ENCODE measurements at regions not wholly inside any gene's neighbourhood (a gene's known extent, or its start where the extent isn't known, plus 50 kb on each side); places are given as distances from the start of the nearest gene placed in this dataset.

- peaks cover 6% of the 10 kb centered on the region for H3K9me3 ChIP-seq (ENCODE audit: control insufficient read depth, low read depth, low read length)
- TF ChIP-seq EZH2 (IDR thresholded peaks at IDR 0.05; ENCODE audit: low read length) (no peak), CTCF (optimal IDR thresholded peaks at IDR 0.05 in 1 of 3, IDR thresholded peaks at IDR 0.05 in 1 of 3, conservative IDR thresholded peaks at IDR 0.05 in 1 of 3; ENCODE audit: extremely low read depth in 1 of 3, insufficient read depth in 2 of 3, low read length in 3 of 3) (no peak)
Observed at GRCh38 chr2:234787114-234787513, 164.7 kb upstream of the SH3BP4 start.

GRCh38 chr2:234773764-234774409 lies 177.9 kb upstream of the SH3BP4 start:
- H3K27ac ChIP-seq (ENCODE audit: control insufficient read depth, insufficient read depth, low read length): no peak overlapping the region
- no peaks in the 10 kb centered on the region for H3K79me2 ChIP-seq (ENCODE audit: control insufficient read depth, insufficient read depth, low read length)
- H3K4me1 ChIP-seq (ENCODE audit: control insufficient read depth, extremely low read depth, insufficient read depth, low read length): no peaks in the 10 kb centered on the region
- no peak overlapping the region for H2AFZ ChIP-seq (ENCODE audit: control insufficient read depth, low read length)
- FAIRE-seq: no peak
- H3K36me3 ChIP-seq (ENCODE audit: control insufficient read depth in 2 of 2, extremely low read depth in 1 of 2, insufficient read depth in 2 of 2, low read length in 2 of 2): no peaks in the 10 kb centered on the region
- H3K4me3 ChIP-seq (ENCODE audit: control insufficient read depth in 2 of 3, extremely low read depth in 1 of 3, insufficient read depth in 2 of 3, low read depth in 1 of 3, low read length in 3 of 3): no peak overlapping the region
- no peak overlapping the region for H3K4me2 ChIP-seq (ENCODE audit: control insufficient read depth, extremely low read depth, insufficient read depth, low read depth, low read length)
- H3K9me3 ChIP-seq (ENCODE audit: control insufficient read depth, low read depth, low read length): no peaks in the 10 kb centered on the region
- DNase-seq (ENCODE audit: low read depth, low spot score): no peak
- H4K20me1 ChIP-seq (ENCODE audit: control insufficient read depth, extremely low read depth, insufficient read depth, low read length): no peaks in the 10 kb centered on the region
- TF ChIP-seq CTCF (optimal IDR thresholded peaks at IDR 0.05 in 1 of 3, IDR thresholded peaks at IDR 0.05 in 1 of 3, conservative IDR thresholded peaks at IDR 0.05 in 1 of 3; ENCODE audit: extremely low read depth in 1 of 3, insufficient read depth in 2 of 3, low read length in 3 of 3) (no peak), EZH2 (IDR thresholded peaks at IDR 0.05; ENCODE audit: low read length) (no peak)
- H3K9me1 ChIP-seq (ENCODE audit: control insufficient read depth, extremely low read depth, insufficient read depth, low read length): no peaks in the 10 kb centered on the region
- no peak overlapping the region for H3K9ac ChIP-seq (ENCODE audit: control insufficient read depth, extremely low read depth, insufficient read depth, low read length)
- peaks cover 6% of the 10 kb centered on the region for H3K27me3 ChIP-seq (ENCODE audit: control insufficient read depth, extremely low read depth, insufficient read depth, low read length)
- dilution Hi-C loops (cut with MboI; ENCODE audit: extremely low pct_ligation_motif_present, low sequenced_read_pairs): no loop called here

More at GRCh38 chr2:234787114-234787513, 164.7 kb upstream of the SH3BP4 start:
- no peaks in the 10 kb centered on the region for H4K20me1 ChIP-seq (ENCODE audit: control insufficient read depth, extremely low read depth, insufficient read depth, low read length)
- no peaks in the 10 kb centered on the region for H3K9me1 ChIP-seq (ENCODE audit: control insufficient read depth, extremely low read depth, insufficient read depth, low read length)
- DNase-seq (ENCODE audit: low read depth, low spot score) (no peak), FAIRE-seq (no peak)
- no peaks in the 10 kb centered on the region for H3K36me3 ChIP-seq (ENCODE audit: control insufficient read depth in 2 of 2, extremely low read depth in 1 of 2, insufficient read depth in 2 of 2, low read length in 2 of 2)
- no peak overlapping the region for H3K9ac ChIP-seq (ENCODE audit: control insufficient read depth, extremely low read depth, insufficient read depth, low read length)
- no peaks in the 10 kb centered on the region for H3K79me2 ChIP-seq (ENCODE audit: control insufficient read depth, insufficient read depth, low read length)
- H3K4me1 ChIP-seq (ENCODE audit: control insufficient read depth, extremely low read depth, insufficient read depth, low read length): no peaks in the 10 kb centered on the region
- dilution Hi-C loops (cut with MboI; ENCODE audit: extremely low pct_ligation_motif_present, low sequenced_read_pairs): no loop called here
- H2AFZ ChIP-seq (ENCODE audit: control insufficient read depth, low read length): no peak overlapping the region
- no peak overlapping the region for H3K4me2 ChIP-seq (ENCODE audit: control insufficient read depth, extremely low read depth, insufficient read depth, low read depth, low read length)
- H3K27ac ChIP-seq (ENCODE audit: control insufficient read depth, insufficient read depth, low read length): no peak overlapping the region
- peaks cover 10% of the 10 kb centered on the region for H3K27me3 ChIP-seq (ENCODE audit: control insufficient read depth, extremely low read depth, insufficient read depth, low read length)
- H3K4me3 ChIP-seq (ENCODE audit: control insufficient read depth in 2 of 3, extremely low read depth in 1 of 3, insufficient read depth in 2 of 3, low read depth in 1 of 3, low read length in 3 of 3): no peak overlapping the region

All from keratinocyte (primary cell).